Neural crest cell (in vitro differentiated cells): ENCODE measurements at regions not wholly inside any gene's neighbourhood (a gene's known extent, or its start where the extent isn't known, plus 50 kb on each side); places are given as distances from the start of the nearest gene placed in this dataset.

ENCODE experiments used
- DNase-seq: peaks from one replicate; pipeline ENCODE4 v3.0.0; 2021; ENCODE audit warnings: low read depth, mixed read lengths, low spot score
- H3K27ac Mint-ChIP-seq: one replicate; pipeline ENCODE4 v1.8.0; 2021; ENCODE audit warnings: mild to moderate bottlenecking, mixed read lengths; ENCODE audit not compliant: unreplicated experiment
- H3K27me3 Mint-ChIP-seq: 2 replicates; pipeline ENCODE4 v1.8.0; 2021; ENCODE audit warnings: low read depth, mild to moderate bottlenecking, mixed read lengths
- H3K36me3 Mint-ChIP-seq: 2 replicates; pipeline ENCODE4 v1.8.0; 2021; ENCODE audit warnings: low read depth, mild to moderate bottlenecking, mixed read lengths
- H3K4me1 Mint-ChIP-seq: 2 replicates; pipeline ENCODE4 v1.8.0; 2021; ENCODE audit warnings: mixed read lengths
- H3K4me3 Mint-ChIP-seq: one replicate; pipeline ENCODE4 v1.8.0; 2021; ENCODE audit warnings: mild to moderate bottlenecking, mixed read lengths
- H3K9me3 Mint-ChIP-seq: 2 replicates; pipeline ENCODE4 v1.8.0; 2021; ENCODE audit warnings: mixed read lengths
- TF ChIP-seq, protein P1 (sequence below): fragments of 200-600 bp; sonication (generic); conservative IDR thresholded peaks from 2 replicates; pipeline ENCODE4 v1.5.0; 2021; ENCODE audit warnings: antibody characterized with exemption, mild to moderate bottlenecking

- H3K36me3 Mint-ChIP-seq = no peaks in the 10 kb centered on the region
- no peaks in the 10 kb centered on the region for H3K9me3 Mint-ChIP-seq
- DNase-seq = no peak
- TF ChIP-seq, protein P1, sequence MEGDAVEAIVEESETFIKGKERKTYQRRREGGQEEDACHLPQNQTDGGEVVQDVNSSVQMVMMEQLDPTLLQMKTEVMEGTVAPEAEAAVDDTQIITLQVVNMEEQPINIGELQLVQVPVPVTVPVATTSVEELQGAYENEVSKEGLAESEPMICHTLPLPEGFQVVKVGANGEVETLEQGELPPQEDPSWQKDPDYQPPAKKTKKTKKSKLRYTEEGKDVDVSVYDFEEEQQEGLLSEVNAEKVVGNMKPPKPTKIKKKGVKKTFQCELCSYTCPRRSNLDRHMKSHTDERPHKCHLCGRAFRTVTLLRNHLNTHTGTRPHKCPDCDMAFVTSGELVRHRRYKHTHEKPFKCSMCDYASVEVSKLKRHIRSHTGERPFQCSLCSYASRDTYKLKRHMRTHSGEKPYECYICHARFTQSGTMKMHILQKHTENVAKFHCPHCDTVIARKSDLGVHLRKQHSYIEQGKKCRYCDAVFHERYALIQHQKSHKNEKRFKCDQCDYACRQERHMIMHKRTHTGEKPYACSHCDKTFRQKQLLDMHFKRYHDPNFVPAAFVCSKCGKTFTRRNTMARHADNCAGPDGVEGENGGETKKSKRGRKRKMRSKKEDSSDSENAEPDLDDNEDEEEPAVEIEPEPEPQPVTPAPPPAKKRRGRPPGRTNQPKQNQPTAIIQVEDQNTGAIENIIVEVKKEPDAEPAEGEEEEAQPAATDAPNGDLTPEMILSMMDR = no peak
- H3K27ac Mint-ChIP-seq = no peak overlapping the region
- no peak overlapping the region for H3K4me3 Mint-ChIP-seq
- H3K27me3 Mint-ChIP-seq = peaks cover 69% of the 10 kb centered on the region
- H3K4me1 Mint-ChIP-seq = peaks cover 15% of the 10 kb centered on the region
These were observed 167.7 kb upstream of the CIBAR2 start for GRCh38 chr16:85279825-85280545.

GRCh38 chr16:85281181-85281580, 168.9 kb upstream of the CIBAR2 start:
- Mint-ChIP-seq H3K36me3 (no peaks in the 10 kb centered on the region), H3K4me1 (peaks cover 18% of the 10 kb centered on the region)
- TF ChIP-seq, protein P1 = no peak

DNA sequence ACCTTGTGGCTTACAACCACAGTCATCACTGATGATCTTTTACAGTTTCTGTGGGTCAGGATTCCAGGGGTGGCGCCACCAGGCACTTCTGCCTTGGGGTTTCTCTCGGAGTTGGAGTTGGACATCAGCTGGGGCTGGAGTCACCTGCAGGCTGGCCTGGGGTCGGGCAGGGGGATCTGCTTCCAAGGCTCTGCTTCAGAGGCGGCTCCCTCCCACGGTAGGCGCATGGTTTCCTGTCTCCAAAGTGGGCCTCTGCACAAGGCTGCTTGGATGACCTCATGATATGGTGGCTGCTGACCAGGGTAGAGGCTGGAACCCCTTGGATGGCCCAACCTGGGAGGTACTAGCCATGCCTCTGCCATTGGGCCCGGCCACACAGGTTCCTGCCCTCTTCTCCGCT, 170.6 kb upstream of the CIBAR2 start:
- Mint-ChIP-seq H3K36me3 (no peaks in the 10 kb centered on the region), H3K4me1 (peaks cover 34% of the 10 kb centered on the region), H3K27ac (no peak overlapping the region), H3K9me3 (no peaks in the 10 kb centered on the region), H3K4me3 (no peak overlapping the region), H3K27me3 (peaks cover 85% of the 10 kb centered on the region)
- TF ChIP-seq, protein P1 = no peak
- no peak for DNase-seq

More at GRCh38 chr16:85281181-85281580, 168.9 kb upstream of the CIBAR2 start:
- Mint-ChIP-seq H3K4me3 (no peak overlapping the region), H3K27me3 (peaks cover 74% of the 10 kb centered on the region), H3K27ac (no peak overlapping the region), H3K9me3 (no peaks in the 10 kb centered on the region)
- no peak for DNase-seq

DNA sequence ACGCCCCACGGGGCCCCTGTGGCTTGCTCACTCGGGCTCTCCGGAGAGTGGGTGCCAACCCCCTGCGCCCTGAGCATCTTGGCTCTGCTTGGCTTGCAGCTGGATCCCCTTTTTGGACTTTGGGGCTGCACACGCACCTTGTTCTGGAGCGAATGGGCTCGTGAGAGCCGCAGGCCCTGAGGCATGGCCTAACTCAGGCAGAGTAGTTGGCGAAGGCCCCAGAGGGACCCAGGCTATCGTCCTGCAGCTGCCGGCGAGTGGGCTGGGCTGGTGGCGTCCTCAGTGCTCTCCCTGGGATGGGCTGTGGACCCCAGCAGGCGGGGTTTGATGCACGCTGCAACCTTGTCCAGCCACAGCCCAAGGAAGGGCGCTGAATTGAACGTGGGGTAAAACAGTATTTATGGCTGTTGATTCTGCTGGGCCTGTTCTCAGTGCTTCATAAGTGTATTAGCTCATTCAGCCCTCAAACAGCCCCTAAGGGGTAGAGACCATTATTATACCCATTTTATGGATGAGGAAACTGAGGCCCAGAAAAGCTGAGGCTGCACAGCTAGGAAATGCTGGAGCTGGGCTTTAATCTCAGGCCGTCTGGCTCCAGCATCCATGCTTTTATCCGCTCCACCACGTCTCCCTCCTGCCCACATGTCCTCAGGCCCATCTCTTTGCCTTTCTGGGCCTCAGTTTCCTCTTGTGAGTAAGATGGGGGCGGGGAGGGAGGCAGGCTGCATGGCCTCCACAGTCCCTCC, 171.2 kb upstream of the CIBAR2 start:
- TF ChIP-seq, protein P1 = no peak
- Mint-ChIP-seq H3K36me3 (no peaks in the 10 kb centered on the region), H3K27ac (no peak overlapping the region), H3K4me1 (peaks cover 34% of the 10 kb centered on the region), H3K27me3 (peaks cover 87% of the 10 kb centered on the region), H3K9me3 (no peaks in the 10 kb centered on the region), H3K4me3 (no peak overlapping the region)
- no peak for DNase-seq

DNA sequence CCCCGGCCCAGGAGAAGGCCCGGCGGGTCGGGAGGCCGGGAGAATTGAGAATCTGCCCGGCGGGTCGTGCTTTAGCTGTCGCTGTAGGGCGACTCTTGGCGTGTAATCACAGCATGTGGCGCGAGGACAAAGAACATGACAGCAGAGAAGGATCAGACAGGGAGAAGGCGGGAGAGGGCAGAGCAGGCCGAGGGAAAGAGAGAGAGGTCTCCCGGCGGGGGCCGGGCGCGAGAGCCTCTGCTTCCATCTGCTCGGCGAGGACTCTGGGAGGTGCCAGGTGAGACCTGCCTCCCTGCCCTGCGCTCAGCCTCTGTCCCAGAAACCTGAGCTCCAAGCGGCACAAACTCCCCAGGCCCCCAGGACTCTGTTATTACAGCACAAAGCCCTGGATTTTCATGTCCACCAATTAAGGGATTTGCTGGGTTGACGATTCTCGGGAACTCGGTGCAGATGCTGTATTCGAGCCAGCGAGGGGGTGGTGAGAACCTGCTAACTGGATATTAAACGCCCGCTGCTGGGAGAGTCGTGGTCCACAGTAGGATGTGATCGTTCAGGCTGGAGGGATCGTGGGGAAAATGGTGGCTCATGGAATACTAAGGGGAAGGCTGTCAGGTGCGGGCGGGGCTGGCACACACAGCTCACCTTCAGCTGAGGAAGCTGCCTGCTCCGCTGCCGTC, 172.0 kb upstream of the CIBAR2 start:
- DNase-seq = peak; percentile 37
- Mint-ChIP-seq H3K27me3 (peaks cover 88% of the 10 kb centered on the region), H3K4me3 (no peak overlapping the region), H3K27ac (no peak overlapping the region), H3K36me3 (no peaks in the 10 kb centered on the region), H3K4me1 (peaks cover 29% of the 10 kb centered on the region), H3K9me3 (no peaks in the 10 kb centered on the region)
- TF ChIP-seq, protein P1 = no peak
